ENCODE measurements at regions not wholly inside any gene's neighbourhood (a gene's known extent, or its start where the extent isn't known, plus 50 kb on each side); places are given as distances from the start of the nearest gene placed in this dataset.

- H3K4me1 Mint-ChIP-seq, result peaks cover 3 to 4% of the 10 kb centered on the region in 2 experiments
- no CpG with 5 or more reads among the region's 2 CpGs for WGBS (ENCODE audit: extremely low coverage, insufficient read length, low lambda C conversion rate)
- Histone ChIP-seq H3K27ac (ENCODE audit: insufficient read length, low read depth, low read length) (no peak overlapping the region), H2BK20ac (ENCODE audit: low read depth, low read length, poor library complexity, severe bottlenecking) (no peak overlapping the region), H2BK15ac (ENCODE audit: low read depth, low read length) (no peak overlapping the region), H3K4ac (ENCODE audit: low read depth, low read length) (no peak overlapping the region), H3K27me3 (ENCODE audit: insufficient read depth, low read length) (no peaks in the 10 kb centered on the region), H3K9me3 (ENCODE audit: control insufficient read depth, low read depth, low read length) (no peaks in the 10 kb centered on the region), H2BK5ac (ENCODE audit: insufficient read length, low read length) (no peak overlapping the region), H3K4me1 (ENCODE audit: insufficient read depth, low read length) (no peaks in the 10 kb centered on the region), H3K79me2 (ENCODE audit: insufficient read depth, low read length) (no peaks in the 10 kb centered on the region), H3K79me1 (ENCODE audit: insufficient read depth, low read depth, low read length, poor library complexity, severe bottlenecking) (no peaks in the 10 kb centered on the region), H2AFZ (ENCODE audit: low read length) (no peak overlapping the region), H2BK12ac (ENCODE audit: insufficient read length, low read depth, low read length) (no peak overlapping the region), H2BK120ac (ENCODE audit: low read depth, low read length, poor library complexity, severe bottlenecking) (no peak overlapping the region), H3K14ac (ENCODE audit: insufficient read depth, low read length) (no peak overlapping the region), H3K56ac (ENCODE audit: insufficient read length, low read depth, low read length) (no peak overlapping the region), H4K20me1 (ENCODE audit: control insufficient read depth, insufficient read depth, insufficient read length) (no peaks in the 10 kb centered on the region), H3K9ac (ENCODE audit: extremely low read depth, insufficient read length, low read length) (no peak overlapping the region), H4K91ac (ENCODE audit: insufficient read length, low read depth, low read length) (no peak overlapping the region), H4K8ac (replicated peaks; ENCODE audit: insufficient read length, low read depth, low read length) (no peak overlapping the region), H2AK5ac (ENCODE audit: insufficient read length, low read length) (no peak overlapping the region), H4K5ac (ENCODE audit: insufficient read length, low read depth, low read length) (no peak overlapping the region), H3K23ac (ENCODE audit: insufficient read length, low read depth, low read length) (no peak overlapping the region), H3K23me2 (ENCODE audit: insufficient read length, low read depth, low read length, poor library complexity, severe bottlenecking) (no peaks in the 10 kb centered on the region), H3K4me2 (ENCODE audit: insufficient read depth, insufficient read length, low read length) (no peak overlapping the region), H3T11ph (ENCODE audit: low read length) (no peak overlapping the region), H3K18ac (ENCODE audit: insufficient read length, low read depth, low read length) (no peak overlapping the region)
- no peak for TF ChIP-seq CTCF (conservative IDR thresholded peaks at IDR 0.05)
- no peak overlapping the region for H3K4me3 Mint-ChIP-seq
- peaks cover 4 to 6% of the 10 kb centered on the region in 2 experiments; a peak in 2 of 5 replicates for H3K9me3 Mint-ChIP-seq
- no peak overlapping the region for H3K27ac Mint-ChIP-seq
- peaks cover 2 to 11% (median 9%) of the 10 kb centered on the region in 3 experiments; a peak in 5 of 7 replicates for H3K36me3 Mint-ChIP-seq (ENCODE audit: insufficient read depth in 1 of 3, low read depth in 3 of 3)
- DNase-seq, result no peak
- no peaks in the 10 kb centered on the region for H3K27me3 Mint-ChIP-seq (ENCODE audit: low read depth)
These were observed 179.3 kb downstream of the HINT1 start for GRCh38 chr5:130985776-130986175.
